GM18909 (cell line): ENCODE measurements at regions not wholly inside any gene's neighbourhood (a gene's known extent, or its start where the extent isn't known, plus 50 kb on each side); places are given as distances from the start of the nearest gene placed in this dataset.

Experiments used
- ATAC-seq: cut with Tn5 transposase; IDR thresholded peaks from one replicate; pipeline ENCODE4 v1.9.1; 2021; ENCODE audit warnings: mild to moderate bottlenecking; ENCODE audit not compliant: unreplicated experiment, poor library complexity

DNA sequence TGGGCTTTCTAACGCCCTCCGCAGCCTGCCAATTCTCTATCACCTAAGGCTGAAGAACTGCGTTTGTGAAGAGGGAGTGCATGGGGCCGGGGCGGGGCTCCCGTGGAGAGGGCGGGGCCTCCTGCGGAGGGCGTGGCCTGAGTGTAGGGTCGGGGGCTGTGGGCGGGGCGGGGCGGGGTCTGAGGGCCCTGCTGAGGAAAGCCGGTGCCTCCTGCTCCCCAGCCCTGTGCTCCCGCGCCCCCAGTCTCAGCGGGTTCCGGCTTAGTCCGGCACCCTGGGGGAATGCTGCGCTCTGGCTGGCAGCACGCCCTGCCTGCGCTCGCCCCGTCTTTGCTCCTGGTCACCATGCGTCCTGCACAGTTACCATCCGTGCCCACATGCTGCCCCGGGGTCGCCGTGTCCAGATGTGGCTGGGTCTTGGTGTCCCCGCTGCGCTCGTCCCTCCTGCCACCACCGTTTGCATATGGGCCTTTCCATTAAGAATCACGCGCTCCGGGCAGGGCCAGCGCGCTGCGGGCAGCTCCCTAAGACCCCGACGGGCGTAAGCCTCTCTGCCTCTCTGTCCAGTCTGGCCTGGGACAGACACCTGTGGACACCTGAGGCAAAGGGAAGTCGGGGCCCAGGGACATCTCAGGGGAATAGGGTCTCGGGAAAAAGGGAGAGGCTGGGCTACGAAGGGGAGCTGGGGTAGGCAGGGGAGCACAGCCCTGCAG is 144.0 kb upstream of the RET start:
- ATAC-seq, result no peak

DNA sequence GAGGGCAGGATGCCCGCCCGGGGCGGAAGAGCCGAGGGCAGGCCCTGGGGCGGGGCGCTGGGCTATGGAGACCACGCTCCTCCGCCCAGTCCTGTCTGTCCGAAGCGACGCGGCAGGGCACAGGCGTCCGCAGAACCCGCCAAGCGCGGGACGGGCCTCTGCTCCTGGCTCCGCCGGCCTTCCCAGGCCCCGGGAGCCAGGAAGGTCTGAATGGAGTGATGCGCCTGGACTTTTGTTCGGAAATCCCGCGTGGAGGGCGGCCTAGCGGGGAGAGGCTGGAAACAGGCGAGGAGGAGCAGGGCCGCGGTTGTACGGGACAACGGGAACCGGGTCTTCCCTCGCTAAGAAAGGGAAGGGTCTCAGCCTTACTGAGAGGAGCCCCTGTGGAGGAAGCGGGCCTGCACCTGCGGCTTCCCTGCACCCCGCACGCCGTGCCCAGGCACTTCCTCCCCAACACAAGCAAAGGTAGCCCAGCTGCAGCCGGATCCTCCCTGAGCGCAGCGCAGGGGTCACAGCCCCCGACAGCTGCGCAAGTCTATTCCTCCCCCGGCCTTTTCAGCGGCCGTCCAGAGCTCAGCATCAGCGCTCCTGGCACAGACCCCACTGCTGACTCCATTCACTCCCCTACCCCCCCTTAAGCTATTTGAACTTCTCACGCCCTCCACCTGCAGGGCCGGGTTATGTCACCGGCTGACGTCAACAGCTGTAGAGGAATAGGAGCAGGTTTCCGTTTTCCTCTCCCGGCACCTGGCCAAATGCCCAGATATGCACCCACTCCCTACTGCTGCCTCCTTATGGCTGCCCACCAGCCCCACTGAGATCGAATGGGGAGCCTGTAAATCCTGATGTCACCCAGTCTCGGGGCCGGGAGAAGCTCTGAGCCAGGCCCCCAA is 143.2 kb upstream of the RET start:
- no peak for ATAC-seq

DNA sequence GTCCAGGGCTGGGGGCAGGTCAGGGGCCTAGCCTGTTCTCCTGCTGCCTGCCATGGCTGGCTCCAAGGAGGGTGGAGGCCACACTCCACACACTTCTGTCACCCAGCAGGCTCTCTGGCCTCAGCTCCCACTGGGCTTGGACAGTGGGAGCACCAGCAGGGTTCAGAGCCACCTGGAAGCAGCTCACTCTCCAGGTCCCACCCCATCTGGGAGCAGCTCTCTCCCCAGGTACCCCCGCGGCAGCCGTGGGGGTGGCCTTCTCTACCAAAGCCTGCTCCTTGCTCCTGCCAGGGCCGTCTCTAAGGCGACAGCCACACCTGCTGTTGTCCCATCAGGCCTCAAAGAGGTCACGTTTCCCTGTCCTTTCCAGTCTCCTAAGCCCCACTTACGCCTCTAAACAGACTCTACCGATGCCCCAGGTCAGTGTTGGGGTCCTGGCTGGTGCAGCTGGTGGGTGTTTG is 142.5 kb upstream of the RET start:
- no peak for ATAC-seq

DNA sequence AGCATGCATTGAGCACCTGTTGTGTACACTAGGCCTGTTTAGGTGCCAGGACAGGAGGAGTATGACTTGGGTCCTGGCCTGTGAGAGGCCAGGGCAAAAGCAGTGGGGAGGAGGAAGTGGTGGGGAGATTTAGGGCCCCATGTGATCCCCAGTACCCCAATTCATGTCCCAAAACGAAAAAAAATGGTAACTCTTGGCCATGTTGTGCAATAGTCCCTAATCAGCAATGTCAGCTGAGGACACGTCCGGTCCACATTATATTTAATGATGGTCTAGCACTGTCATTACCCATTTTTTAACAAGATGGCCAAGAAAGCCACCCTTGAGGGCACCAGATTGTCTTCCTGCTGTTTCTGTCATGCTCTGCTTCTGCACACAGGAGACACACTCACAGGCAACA is 142.0 kb upstream of the RET start:
- no peak for ATAC-seq

DNA sequence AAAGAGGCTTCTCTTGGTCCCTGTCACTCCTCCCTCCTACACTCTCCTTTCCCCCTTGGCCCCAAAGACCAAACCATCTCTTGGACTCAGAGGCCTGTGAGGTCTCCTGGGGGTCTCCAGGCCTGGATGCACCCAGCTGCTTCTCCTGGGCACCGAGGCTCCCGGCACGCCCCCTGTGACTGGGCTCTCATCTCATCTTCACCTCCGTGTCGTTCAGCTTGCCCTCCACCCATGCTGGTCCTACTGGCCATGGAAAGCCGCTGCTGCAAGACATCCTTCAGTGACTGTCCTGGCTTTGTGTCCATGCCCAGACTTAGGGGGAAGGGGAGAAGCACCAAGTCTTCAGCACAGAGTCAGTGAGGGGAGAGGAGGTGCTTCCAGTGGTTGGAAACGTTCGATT is 141.4 kb upstream of the RET start:
- ATAC-seq, result no peak

DNA sequence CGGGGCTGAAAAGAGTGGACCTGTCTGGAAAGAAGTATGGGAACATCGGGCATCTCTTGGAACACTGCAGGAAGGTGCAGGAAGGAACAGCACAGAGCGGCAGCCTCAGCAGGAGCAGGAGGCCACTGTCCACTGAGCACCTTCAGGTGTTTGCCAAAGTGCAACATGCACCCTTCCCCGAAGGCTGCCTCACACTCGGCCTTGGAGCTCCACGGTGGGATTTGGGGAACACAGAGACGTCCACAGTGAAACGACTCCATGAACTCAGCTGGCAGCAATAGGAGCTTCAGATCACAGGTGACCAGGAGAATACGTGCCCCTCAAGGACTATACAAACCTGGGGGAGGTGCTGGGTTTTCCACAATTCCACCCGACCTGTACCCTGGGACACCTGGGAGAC is 140.3 kb upstream of the RET start:
- no peak for ATAC-seq

DNA sequence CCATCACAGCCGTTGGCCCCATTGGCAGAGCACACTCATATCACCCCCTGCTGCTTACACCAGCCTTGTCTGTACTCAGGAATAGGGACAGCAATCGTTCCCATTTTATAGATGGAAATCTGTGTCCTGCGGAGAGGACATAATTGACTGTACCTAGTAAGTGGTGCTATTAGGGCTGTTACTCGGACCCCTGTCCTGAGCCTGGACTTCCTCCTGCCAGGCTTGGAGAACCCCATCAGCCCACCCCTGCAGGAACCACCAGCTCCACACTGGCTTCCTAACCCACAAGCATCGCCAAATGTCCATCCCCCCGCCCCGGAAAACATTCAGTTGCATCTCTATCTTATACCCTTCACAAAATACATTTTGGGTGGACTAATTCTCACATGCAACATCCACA is 139.8 kb upstream of the RET start:
- no peak for ATAC-seq

DNA sequence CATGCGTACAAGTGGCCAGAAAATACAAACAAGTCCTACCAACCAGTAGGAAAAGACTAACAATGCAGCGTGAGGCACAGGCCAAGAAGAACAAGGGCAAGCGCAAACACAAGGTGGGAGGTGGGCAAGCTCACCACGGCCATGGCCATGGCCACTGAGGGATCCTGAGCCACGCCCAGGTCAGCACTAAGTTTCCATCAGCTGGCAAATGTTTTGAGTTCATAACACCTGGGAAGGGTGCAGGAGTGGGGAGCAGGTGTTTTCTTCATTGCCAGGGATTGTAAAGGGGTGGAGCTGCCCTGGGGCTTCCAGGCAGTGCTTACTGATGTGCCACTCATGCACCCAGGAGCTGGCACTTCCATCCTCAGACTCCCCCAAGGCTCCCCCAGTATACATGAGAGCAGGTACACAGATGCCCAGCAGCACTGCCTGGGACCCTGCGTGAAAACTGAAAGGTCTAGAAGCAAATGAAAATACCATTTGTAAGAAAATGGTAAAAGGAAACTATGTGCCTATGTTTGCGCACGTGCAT is 139.2 kb upstream of the RET start:
- no peak for ATAC-seq

DNA sequence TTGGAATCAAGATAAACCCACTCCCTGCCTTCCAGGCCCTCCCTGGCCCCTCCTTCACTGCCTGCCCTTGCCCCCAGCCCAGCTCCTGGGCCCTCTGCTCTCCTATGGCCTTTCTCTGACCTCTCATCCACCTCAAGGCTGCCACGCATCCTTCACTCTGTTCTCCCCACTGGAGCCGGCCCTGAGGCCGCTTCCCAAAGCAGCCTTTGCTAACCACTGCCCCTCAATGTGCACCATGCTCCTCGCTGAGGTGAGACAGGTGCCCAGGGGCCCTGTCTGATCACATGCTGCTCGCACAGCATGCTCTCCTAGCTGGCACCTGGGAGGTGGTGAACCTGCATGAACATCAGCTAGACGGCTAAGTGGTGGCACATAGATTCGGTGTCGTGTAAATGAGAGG is 138.5 kb upstream of the RET start:
- no peak for ATAC-seq

DNA sequence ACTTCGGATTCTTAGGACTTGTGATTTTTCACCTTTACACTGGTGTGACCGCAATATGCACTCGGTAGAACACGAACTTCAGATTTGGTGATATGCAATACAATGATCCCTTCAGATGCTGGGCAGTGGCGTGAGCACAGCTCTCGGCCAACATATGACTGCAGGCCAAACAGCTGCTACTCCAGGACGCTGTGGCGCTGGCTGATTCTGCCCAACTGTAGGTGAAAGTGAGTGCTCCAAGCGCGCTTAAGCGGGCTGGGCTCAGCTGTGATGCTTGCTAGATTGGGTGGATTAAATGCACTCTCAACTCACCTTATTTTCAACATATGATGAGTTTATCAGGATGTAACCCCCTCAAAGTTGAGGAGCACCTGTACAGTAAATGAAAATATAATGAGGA is 137.6 kb upstream of the RET start:
- no peak for ATAC-seq

DNA sequence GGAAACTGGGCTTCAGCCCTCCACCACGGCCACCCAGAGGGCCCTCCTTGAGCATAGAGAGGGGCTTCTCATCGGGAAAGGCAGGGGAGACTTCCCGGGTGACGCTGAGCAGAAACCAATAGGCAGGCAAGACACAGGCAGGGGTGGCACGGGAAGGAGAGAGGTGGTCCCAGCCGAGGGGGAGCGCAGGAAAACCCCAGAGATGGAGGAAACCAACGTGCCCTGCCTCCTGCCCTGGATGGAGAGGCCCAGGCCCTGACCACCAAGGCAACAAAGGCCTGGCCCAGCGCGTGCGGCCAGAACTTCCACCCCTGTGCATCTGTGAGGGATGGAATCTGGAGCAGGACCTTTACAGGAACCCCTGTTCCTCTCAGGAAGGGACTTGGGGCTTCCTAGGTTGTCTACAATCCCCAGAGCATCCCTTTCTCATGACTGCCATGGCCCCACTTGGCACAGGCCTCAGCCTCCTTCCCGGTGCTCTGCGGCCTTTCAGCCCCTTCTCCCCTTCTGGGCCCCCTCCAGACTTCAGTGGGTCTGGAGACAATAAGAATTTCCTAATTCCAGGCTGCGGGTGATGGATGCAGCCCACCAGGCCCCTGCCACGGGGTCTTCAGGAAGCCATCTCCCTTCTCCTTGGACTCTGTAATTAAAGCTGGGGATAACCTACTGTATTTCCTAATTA is 137.0 kb upstream of the RET start:
- no peak for ATAC-seq

DNA sequence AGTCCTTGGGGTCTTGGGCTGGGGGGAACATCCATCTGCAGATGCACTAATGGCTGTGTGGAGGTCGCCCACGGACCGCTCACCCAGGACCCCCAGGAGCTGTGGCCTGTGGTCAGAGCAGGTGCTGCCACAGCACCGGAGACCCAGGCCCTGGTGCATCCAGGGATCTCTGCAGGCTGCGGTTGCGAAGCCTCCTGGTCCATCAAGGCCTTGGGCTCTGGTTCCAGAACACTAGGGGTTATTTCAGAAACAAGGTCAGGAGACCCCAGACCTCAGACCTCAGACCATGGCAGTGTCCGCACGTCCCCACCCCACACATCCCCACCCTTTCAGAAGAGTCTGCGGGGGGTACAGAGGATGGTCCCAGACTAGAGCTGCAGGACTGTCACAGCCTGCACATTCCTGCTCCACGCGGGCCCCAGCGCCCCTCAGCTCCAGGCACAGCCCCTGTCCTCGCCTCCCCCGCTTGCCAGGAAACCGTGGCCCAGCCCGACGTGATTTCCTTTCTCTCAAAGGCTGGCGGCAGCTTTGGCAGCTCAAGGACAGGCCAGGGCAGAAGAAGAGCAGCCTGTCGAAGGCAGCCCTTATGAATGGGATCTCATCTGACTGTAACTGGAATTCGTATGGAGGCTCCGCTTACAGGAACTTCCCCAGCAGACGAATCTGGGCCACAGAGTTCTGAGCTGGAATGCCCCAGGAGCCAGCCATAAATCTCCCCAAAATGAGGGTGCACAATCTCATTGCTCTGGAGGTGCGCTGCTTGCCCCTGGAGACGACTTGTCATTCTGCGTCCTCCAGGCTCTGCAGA is 136.2 kb upstream of the RET start:
- no peak for ATAC-seq

DNA sequence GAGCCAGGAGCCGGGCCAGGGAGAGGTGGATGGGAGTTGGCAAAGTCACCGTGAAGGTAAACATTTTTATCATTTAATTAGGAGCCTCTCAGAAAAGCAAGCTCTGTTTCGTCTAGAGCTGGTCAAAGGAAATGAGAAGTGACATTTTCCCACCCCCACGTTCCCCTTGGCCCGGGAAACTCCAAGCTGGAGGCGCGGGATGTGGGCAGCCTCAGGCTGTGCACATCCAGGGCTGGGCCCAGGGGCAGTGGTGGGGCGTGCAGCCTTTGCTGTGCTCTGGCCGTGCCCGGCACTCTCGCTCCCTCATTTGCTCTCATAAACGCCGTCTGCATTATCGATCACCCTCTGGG is 135.6 kb upstream of the RET start:
- ATAC-seq, result no peak

DNA sequence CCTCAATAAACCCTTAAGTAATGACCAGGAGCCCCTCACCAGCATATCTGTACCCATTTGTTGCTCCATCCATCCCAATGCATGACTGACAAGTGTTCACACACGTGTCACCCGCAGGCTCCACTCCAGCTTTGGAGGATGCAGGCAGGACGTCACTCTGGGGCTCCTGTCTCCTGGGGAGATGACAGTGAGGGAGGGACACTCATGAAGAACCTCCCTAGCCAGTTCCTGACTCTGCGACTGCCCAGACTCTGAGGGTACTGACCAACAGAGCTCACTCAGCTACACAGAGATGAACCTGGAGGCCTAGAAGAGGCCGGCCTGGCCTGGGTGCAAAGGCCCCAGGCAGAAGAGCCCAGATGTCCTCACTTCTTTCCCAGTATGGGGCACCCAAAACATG is 135.1 kb upstream of the RET start:
- ATAC-seq, result no peak

DNA sequence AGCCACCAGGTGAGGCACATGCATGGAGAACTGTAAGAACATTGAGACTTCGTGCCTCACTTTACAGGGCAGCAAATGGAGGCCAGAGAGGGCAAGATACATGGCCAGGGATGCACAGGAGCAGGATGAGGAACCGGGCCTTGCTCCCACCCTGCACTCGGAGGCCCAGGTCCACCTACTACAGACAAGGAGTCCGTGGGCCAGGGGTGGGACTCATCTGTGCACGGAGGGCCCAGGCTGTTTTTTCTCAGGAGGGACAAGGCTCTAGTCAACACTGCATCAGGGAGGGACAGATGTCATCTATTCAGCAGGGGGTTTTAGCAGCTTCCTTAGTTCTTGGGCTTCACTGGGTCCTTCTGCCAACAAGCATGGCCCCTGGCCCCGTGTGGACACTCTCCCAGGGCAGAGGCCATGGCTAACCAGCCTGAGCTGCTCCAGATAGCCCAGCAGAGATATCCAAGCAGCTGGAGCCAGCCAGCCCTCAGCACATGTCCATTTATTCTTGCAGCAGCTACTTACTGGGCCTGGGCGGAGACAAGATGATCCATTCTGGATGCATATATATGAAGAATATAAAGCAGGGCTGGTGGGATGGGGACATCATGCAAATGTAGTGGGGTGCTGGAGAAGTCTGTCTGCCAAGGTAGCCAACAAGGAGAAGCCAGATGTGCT is 134.5 kb upstream of the RET start:
- no peak for ATAC-seq

DNA sequence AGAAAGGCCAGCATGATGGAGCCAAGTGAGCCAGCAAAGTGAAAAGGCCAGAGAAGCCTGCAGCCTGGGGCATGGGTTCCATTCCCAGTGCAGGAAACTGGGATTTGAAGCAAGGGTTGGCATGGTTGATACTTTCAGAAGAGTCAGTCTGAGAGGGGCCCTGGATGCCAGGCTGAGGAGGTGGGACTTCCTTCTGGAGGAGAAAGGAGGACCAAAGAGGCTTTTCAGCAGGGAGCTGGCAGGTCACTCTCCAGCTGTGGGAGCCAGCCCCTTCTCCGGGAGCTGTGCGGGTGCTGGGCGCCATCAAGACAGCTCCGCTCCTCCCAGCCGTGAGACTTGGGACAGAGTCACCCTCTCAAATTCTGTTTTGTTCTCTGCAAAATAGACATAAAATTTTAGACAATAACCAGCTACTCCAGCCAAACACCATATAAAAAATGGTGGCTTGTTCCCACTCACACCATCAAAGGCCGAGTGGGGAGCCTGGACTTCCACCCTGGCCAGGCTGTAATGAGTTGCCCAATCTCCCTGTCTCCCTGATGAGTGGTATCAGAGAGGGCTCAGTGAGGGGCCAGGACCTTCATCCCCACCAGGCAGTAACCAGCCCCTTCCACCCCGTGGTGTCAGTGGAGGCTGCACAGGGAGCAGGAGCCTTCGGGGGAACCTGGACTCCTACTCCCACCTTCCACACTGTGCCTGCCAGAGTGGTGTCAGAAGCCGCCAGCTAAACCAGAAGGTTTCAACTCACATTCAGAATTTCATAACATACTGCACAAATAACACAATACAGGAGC is 133.6 kb upstream of the RET start:
- ATAC-seq, result no peak

DNA sequence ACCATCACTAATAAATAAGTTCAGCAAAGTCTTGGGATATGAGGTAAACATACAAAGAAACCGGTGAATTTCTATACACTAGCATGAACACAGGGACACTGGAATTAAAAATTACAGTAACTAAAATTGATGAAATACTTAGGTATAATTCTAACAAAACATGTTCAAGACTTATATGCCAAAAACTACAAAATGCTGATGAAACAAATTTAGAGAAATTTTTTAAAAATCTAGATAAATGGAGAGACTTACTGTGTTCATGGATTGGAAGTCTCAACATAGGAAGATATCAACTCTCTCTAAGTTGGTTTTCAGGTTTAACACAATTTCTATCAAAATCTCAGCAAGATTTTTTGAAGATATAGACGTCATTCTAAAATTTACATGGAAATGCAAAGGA is 128.8 kb upstream of the RET start:
- no peak for ATAC-seq

DNA sequence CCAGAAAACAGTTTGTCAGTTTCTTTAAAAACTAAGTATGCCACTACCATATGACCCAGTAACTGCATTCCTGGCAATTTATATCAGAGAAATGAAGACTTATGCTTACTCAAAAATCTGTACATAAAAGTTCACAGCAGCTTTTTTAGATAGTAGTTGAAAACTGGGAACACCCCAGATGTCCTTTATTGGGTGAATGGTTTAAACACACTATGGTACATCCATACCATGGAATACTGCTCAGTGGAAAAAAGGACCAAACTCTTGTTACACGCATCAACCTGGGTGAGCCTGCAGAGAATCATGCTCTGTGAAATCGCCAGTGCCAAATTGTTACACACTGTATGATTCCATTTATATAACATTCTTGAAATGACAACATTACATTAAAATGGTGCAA is 127.6 kb upstream of the RET start:
- ATAC-seq, result no peak
